NB4 (cell line): ENCODE measurements at regions not wholly inside any gene's neighbourhood (a gene's known extent, or its start where the extent isn't known, plus 50 kb on each side); places are given as distances from the start of the nearest gene placed in this dataset.

Experiments
- DNase-seq: peaks from one replicate; pipeline ENCODE4 v3.0.0; 2010; ENCODE audit warnings: low read depth
- H3K4me3 ChIP-seq: one replicate; pipeline ENCODE4 v1.5.1; 2011; ENCODE audit warnings: mild to moderate bottlenecking, low read depth, low read length, moderate library complexity
- MYC ChIP-seq: IDR thresholded peaks from 2 replicates; pipeline ENCODE4 v1.6.1; 2011; ENCODE audit warnings: low read depth, low read length
- POLR2A ChIP-seq: IDR thresholded peaks from 2 replicates; pipeline ENCODE4 v1.6.1; 2011; ENCODE audit warnings: mild to moderate bottlenecking; ENCODE audit not compliant: insufficient read length; ENCODE audit errors: extremely low read depth
- TF ChIP-seq, protein P1 (sequence below): IDR thresholded peaks from 2 replicates; pipeline ENCODE4 v1.6.1; 2011; ENCODE audit warnings: low read depth, low read length
- TF ChIP-seq, protein P2 (sequence below): IDR thresholded peaks from one replicate; pipeline ENCODE4 v1.5.1; 2012; ENCODE audit warnings: low read depth, low read length

DNA sequence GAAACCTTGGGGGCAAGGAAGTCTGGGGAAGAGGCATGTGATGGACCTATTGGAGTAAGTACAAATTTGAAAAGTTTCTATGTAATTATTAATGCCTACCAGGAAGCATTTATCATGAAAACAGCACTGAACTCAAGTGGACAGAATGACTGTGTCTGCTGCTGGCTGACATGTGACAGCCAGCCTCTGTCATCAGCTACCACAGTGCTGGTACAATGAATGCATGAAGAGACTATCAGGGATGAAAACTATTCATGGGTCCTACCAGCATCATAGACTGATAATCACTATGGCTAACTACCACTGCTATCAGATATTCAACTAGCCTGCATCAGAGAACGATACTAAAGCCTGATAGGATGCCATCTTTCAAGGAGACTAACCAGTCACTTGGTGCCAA lies 193.5 kb downstream of the RAP2B start:
- H3K4me3 ChIP-seq = no peak overlapping the region
- TF ChIP-seq, protein P1, sequence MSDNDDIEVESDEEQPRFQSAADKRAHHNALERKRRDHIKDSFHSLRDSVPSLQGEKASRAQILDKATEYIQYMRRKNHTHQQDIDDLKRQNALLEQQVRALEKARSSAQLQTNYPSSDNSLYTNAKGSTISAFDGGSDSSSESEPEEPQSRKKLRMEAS = no peak
- TF ChIP-seq, protein P2, sequence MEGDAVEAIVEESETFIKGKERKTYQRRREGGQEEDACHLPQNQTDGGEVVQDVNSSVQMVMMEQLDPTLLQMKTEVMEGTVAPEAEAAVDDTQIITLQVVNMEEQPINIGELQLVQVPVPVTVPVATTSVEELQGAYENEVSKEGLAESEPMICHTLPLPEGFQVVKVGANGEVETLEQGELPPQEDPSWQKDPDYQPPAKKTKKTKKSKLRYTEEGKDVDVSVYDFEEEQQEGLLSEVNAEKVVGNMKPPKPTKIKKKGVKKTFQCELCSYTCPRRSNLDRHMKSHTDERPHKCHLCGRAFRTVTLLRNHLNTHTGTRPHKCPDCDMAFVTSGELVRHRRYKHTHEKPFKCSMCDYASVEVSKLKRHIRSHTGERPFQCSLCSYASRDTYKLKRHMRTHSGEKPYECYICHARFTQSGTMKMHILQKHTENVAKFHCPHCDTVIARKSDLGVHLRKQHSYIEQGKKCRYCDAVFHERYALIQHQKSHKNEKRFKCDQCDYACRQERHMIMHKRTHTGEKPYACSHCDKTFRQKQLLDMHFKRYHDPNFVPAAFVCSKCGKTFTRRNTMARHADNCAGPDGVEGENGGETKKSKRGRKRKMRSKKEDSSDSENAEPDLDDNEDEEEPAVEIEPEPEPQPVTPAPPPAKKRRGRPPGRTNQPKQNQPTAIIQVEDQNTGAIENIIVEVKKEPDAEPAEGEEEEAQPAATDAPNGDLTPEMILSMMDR = no peak
- no peak for TF ChIP-seq POLR2A
- no peak for TF ChIP-seq MYC
- no peak for DNase-seq

DNA sequence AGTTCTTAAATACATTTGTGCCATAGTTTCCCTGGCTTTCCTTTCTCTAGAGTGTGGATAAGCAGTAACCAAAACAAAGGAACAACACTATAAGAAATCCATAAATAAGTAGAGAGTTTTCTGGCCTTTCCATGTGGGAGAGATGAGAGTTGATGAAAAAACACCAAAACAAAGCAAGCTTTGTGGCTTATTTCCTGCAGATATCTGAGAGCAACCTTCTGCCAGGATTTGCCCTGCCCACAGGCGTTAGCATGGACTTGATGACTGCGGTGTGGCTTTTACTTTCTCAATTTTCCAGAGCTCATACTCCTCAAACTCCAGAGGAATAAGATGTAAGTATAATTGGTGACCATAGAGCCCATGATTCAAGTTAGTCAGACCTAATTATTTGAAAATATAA lies 194.9 kb downstream of the RAP2B start:
- no peak overlapping the region for H3K4me3 ChIP-seq
- TF ChIP-seq MYC = no peak
- TF ChIP-seq, protein P2 = no peak
- TF ChIP-seq, protein P1 = no peak
- TF ChIP-seq POLR2A = no peak
- DNase-seq = no peak

DNA sequence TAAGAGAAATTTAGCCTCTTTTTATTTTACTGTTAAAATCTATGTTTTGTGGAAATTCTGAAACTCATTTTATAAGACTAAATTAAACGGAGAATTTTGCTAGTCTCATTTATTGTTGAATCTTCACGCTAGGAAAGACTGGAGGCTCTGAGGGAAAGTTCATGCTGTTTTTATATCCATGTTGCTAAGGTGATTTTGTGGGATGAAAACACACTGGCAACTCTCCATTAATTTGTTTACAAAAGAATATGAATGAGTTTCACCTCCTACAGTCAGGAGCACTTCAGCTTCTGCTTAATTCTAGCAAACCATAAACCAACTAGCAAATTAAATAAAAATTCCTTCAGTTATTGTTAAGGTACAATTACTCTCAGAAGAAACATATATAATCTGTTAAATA lies 195.4 kb downstream of the RAP2B start:
- H3K4me3 ChIP-seq = no peak overlapping the region
- no peak for TF ChIP-seq POLR2A
- TF ChIP-seq MYC = no peak
- TF ChIP-seq, protein P2 = no peak
- TF ChIP-seq, protein P1 = no peak
- no peak for DNase-seq

DNA sequence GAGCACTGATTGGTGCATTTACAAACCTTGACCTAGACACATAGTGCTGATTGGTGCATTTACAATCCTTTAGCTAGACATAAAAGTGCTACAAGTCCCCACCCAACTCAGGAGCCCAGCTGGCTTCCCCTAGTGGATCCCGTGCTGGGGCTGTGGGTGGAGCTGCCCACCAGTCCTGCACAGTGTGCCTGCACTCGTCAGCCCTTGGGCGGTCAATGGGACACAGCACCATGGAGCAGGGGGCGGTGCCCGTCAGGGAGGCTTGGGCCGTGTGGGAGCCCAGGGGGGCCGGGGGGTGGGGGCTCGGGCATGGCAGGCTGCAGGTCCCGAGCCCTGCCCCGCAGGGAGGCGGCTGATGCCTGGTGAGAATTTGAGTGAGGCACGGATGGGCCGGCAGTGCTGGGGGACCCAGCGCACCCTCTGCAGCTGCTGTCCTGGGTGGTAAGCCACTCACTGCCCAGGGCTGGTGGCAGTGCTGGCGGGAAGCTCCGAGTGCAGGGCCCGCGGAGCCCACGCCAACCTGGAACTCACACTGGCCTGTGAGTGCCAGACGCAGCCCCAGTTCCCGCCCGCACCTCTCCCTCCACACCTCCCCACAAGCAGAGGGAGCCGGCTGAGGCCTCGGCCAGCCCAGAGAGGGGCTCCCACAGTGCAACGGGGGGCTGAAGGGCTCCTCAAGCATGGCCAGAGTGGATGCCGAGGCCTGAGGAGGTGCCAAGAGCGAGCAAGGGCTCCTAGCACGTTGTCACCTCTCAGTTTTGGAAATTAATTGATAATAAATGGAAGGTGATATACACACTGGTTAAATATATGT lies 207.7 kb downstream of the RAP2B start:
- no peak for DNase-seq
- TF ChIP-seq POLR2A (no peak), MYC (no peak)
- TF ChIP-seq, protein P1 = no peak
- TF ChIP-seq, protein P2 = no peak

DNA sequence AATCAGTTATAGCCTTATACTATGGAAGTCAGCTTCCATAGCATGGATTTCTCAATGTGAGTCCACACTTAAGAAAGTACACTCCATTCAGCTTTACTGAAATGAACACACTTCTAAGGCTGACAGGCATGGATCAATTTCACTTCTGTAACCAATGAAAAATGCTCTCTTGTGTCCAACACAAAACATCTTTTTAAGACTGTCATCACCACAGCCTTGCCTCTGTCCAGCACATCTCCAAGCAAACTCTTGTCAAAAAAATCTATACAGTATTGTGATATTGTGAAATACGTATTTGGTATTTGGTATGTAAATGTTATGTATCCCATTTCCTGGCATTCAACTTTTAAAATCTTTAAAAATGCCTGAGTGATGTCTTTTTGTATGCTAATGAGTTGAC lies 208.7 kb downstream of the RAP2B start:
- TF ChIP-seq MYC = no peak
- TF ChIP-seq, protein P1 = no peak
- TF ChIP-seq, protein P2 = no peak
- TF ChIP-seq POLR2A = no peak
- H3K4me3 ChIP-seq = no peak overlapping the region
- DNase-seq = no peak

More for the DNA sequence above, 207.7 kb downstream of the RAP2B start:
- H3K4me3 ChIP-seq = no peak overlapping the region
